Caco-2 (cell line): ENCODE measurements at regions not wholly inside any gene's neighbourhood (a gene's known extent, or its start where the extent isn't known, plus 50 kb on each side); places are given as distances from the start of the nearest gene placed in this dataset.
"Not testable (repeated sequence)": the region's sequence is repeated elsewhere in the genome, so short reads cannot be mapped to it uniquely, and the experiment has no call there.

Experiments used
- BruUV-seq: library from RNA; stranded (reverse); fragments of 400-500 nt; replicated peaks from 2 replicates; lab custom pipeline; 2021; lab: Mats Ljungman, UMichigan
- CTCF ChIA-PET: fragments of 300-600 bp; sonication (Branson Sonifier 250); formaldehyde crosslinking; loops from one replicate; lab custom pipeline; 2022; ENCODE audit warnings: antibody characterized with exemption; lab: Charles Lee
- POLR2A ChIA-PET: fragments of 300-600 bp; sonication (Branson Sonifier 250); formaldehyde crosslinking; loops from one replicate; lab custom pipeline; 2022; ENCODE audit warnings: antibody characterized with exemption; lab: Charles Lee
- DNase-seq, 2 experiments: peaks; one replicate each; pipeline versions ENCODE4 v3.0.0 to v3.0.0-alpha.2; 2020 to 2022
- H3K27me3 ChIP-seq: replicated peaks from 2 replicates; pipeline ENCODE4 v1.6.0; 2011; ENCODE audit warnings: low read length; ENCODE audit not compliant: control insufficient read depth, insufficient read depth
- H3K36me3 ChIP-seq: 2 replicates; pipeline ENCODE4 v1.5.1; 2011; ENCODE audit warnings: low read length; ENCODE audit not compliant: control insufficient read depth, insufficient read depth
- H3K4me1 ChIP-seq: fragments of 250-450 bp; sonication (Bioruptor Pico); 2 replicates; pipeline ENCODE4 v1.5.1; 2020; ENCODE audit warnings: mild to moderate bottlenecking
- H3K4me3 ChIP-seq: 2 replicates; pipeline ENCODE4 v1.5.1; 2011; ENCODE audit warnings: low read depth, mild to moderate bottlenecking, control low read depth, low read length
- H3K9me3 ChIP-seq: fragments of 250-450 bp; sonication (Bioruptor Pico); 2 replicates; pipeline ENCODE4 v1.5.1; 2020; ENCODE audit warnings: mild to moderate bottlenecking, moderate library complexity
- H3K27ac Mint-ChIP-seq: one replicate; pipeline ENCODE4 v1.8.0; 2022; ENCODE audit warnings: mixed read lengths; ENCODE audit not compliant: unreplicated experiment
- H3K27me3 Mint-ChIP-seq: one replicate; pipeline ENCODE4 v1.8.0; 2022; ENCODE audit warnings: mixed read lengths; ENCODE audit not compliant: insufficient read depth, unreplicated experiment
- H3K36me3 Mint-ChIP-seq: one replicate; pipeline ENCODE4 v1.8.0; 2022; ENCODE audit warnings: mild to moderate bottlenecking, mixed read lengths; ENCODE audit not compliant: insufficient read depth, unreplicated experiment
- H3K4me1 Mint-ChIP-seq: one replicate; pipeline ENCODE4 v1.8.0; 2022; ENCODE audit warnings: low read depth, mixed read lengths; ENCODE audit not compliant: unreplicated experiment
- H3K4me3 Mint-ChIP-seq: one replicate; pipeline ENCODE4 v1.8.0; 2022; ENCODE audit warnings: mild to moderate bottlenecking, moderate library complexity, mixed read lengths; ENCODE audit not compliant: unreplicated experiment
- H3K9me3 Mint-ChIP-seq: one replicate; pipeline ENCODE4 v1.8.0; 2022; ENCODE audit warnings: mixed read lengths; ENCODE audit not compliant: unreplicated experiment
- CTCF ChIP-seq, 2 experiments: fragments of 200-600 bp in 1 of 2; IDR thresholded peaks; 1 replicate in 1 of 2; 2 replicates in 1 of 2; pipeline versions ENCODE4 v1.5.1 to v1.8.0; 2011 to 2022; ENCODE audit warnings: antibody characterized with exemption in 1 of 2, control low read depth in 1 of 2, inconsistent platforms in 1 of 2, low read depth in 1 of 2, low read length in 1 of 2, mild to moderate bottlenecking in 1 of 2, moderate library complexity in 1 of 2; ENCODE audit not compliant: insufficient read depth in 1 of 2, severe bottlenecking in 1 of 2, unreplicated experiment in 1 of 2
- intact Hi-C: fragments of 100-400 bp; cut with micrococcal nuclease; formaldehyde crosslinking; loops from one replicate; pipeline ENCODE4 v1.10.0; 2022; ENCODE audit not compliant: unreplicated experiment

GRCh38 chr9:115462623-115463022 lies 344.7 kb upstream of the TNC start:
- Mint-ChIP-seq H3K4me1 (no peaks in the 10 kb centered on the region), H3K4me3 (no peak overlapping the region), H3K9me3 (no peaks in the 10 kb centered on the region), H3K27ac (no peak overlapping the region), H3K36me3 (no peaks in the 10 kb centered on the region), H3K27me3 (peaks cover 7% of the 10 kb centered on the region)
- no peak overlapping the region for H3K4me3 ChIP-seq
- POLR2A ChIA-PET, result no interaction called here
- no TSS peak for BruUV-seq
- TF ChIP-seq CTCF (IDR thresholded peaks at IDR 0.05; ENCODE audit: insufficient read depth in 1 of 2, low read depth in 1 of 2, low read length in 1 of 2, severe bottlenecking in 1 of 2, unreplicated experiment in 1 of 2), result no peak
- no peaks in the 10 kb centered on the region for H3K27me3 ChIP-seq
- no peak for DNase-seq
- intact Hi-C loops, result no loop called here
- H3K36me3 ChIP-seq, result no peaks in the 10 kb centered on the region
- H3K4me1 ChIP-seq, result no peaks in the 10 kb centered on the region
- no peaks in the 10 kb centered on the region for H3K9me3 ChIP-seq
- CTCF ChIA-PET, result no interaction called here

- Mint-ChIP-seq H3K36me3 (no peaks in the 10 kb centered on the region), H3K27ac (no peak overlapping the region)
- intact Hi-C loops, result no loop called here
These were observed 348.8 kb upstream of the TNC start for GRCh38 chr9:115466756-115467155.

GRCh38 chr9:115469841-115470240 lies 351.9 kb upstream of the TNC start:
- H3K4me3 Mint-ChIP-seq, result no peak overlapping the region
- H3K27me3 Mint-ChIP-seq, result peaks cover 10% of the 10 kb centered on the region
- no TSS peak for BruUV-seq
- no peaks in the 10 kb centered on the region for H3K9me3 Mint-ChIP-seq
- DNase-seq, result no peak
- intact Hi-C loops, result no loop called here
- no peak for TF ChIP-seq CTCF (IDR thresholded peaks at IDR 0.05; ENCODE audit: insufficient read depth in 1 of 2, low read depth in 1 of 2, low read length in 1 of 2, severe bottlenecking in 1 of 2, unreplicated experiment in 1 of 2)
- H3K27ac Mint-ChIP-seq, result no peak overlapping the region
- CTCF ChIA-PET, result no interaction called here
- no peaks in the 10 kb centered on the region for H3K4me1 Mint-ChIP-seq
- H3K4me3 ChIP-seq, result no peak overlapping the region
- POLR2A ChIA-PET, result no interaction called here
- no peaks in the 10 kb centered on the region for H3K4me1 ChIP-seq
- no peaks in the 10 kb centered on the region for H3K9me3 ChIP-seq
- no peaks in the 10 kb centered on the region for H3K27me3 ChIP-seq
- no peaks in the 10 kb centered on the region for H3K36me3 Mint-ChIP-seq
- H3K36me3 ChIP-seq, result no peaks in the 10 kb centered on the region

More at GRCh38 chr9:115466756-115467155, 348.8 kb upstream of the TNC start:
- H3K4me1 ChIP-seq, result no peaks in the 10 kb centered on the region
- no peaks in the 10 kb centered on the region for H3K9me3 ChIP-seq
- ChIA-PET POLR2A (no interaction called here), CTCF (no interaction called here)
- BruUV-seq, result no TSS peak
- H3K4me3 Mint-ChIP-seq, result no peak overlapping the region
- no peaks in the 10 kb centered on the region for H3K4me1 Mint-ChIP-seq
- H3K27me3 ChIP-seq, result no peaks in the 10 kb centered on the region
- no peak for TF ChIP-seq CTCF (IDR thresholded peaks at IDR 0.05; ENCODE audit: insufficient read depth in 1 of 2, low read depth in 1 of 2, low read length in 1 of 2, severe bottlenecking in 1 of 2, unreplicated experiment in 1 of 2)
- no peak overlapping the region for H3K4me3 ChIP-seq
- DNase-seq, result no peak
- H3K9me3 Mint-ChIP-seq, result no peaks in the 10 kb centered on the region
- peaks cover 4% of the 10 kb centered on the region for H3K27me3 Mint-ChIP-seq
- no peaks in the 10 kb centered on the region for H3K36me3 ChIP-seq

GRCh38 chr9:115473032-115473431 lies 355.1 kb upstream of the TNC start:
- peaks cover 10% of the 10 kb centered on the region for H3K27me3 Mint-ChIP-seq
- H3K36me3 ChIP-seq, POLR2A ChIA-PET, H3K4me1 Mint-ChIP-seq, H3K36me3 Mint-ChIP-seq, H3K9me3 Mint-ChIP-seq, H3K4me3 Mint-ChIP-seq, CTCF ChIA-PET, BruUV-seq, H3K27me3 ChIP-seq, H3K9me3 ChIP-seq, DNase-seq, H3K4me3 ChIP-seq, H3K27ac Mint-ChIP-seq, H3K4me1 ChIP-seq: not testable (repeated sequence)
- intact Hi-C loops, result loop anchor here (2.0 kb wide), 1 partner anchor 58 kb away; no protein-coding TSS in a partner anchor
